Stimulated activated CD8-positive, alpha-beta memory T cell treated with anti-CD3 and anti-CD28 coated beads, Interleukin-7, amount 100 ng/mL, for 48 hours (primary cell): ENCODE measurements at regions not wholly inside any gene's neighbourhood (a gene's known extent, or its start where the extent isn't known, plus 50 kb on each side); places are given as distances from the start of the nearest gene placed in this dataset.
A peak's percentile ranks its signal among the peaks of the same experiment; 100 is the strongest.
"Not testable (repeated sequence)": the region's sequence is repeated elsewhere in the genome, so short reads cannot be mapped to it uniquely, and the experiment has no call there.

Experiments used
- DNase-seq, 2 donors: peaks; one replicate each; pipeline ENCODE4 v3.0.0-alpha.2; 2020; ENCODE audit warnings: low read depth in 1 of 2; ENCODE audit errors: extremely low read depth in 1 of 2

GRCh38 chr7:142637240-142637639, 112.0 kb upstream of the PRSS1 start:
- no peak for DNase-seq

- DNase-seq, result no peak
Observed at GRCh38 chr7:142636751-142637150, 112.5 kb upstream of the PRSS1 start.

- not testable (repeated sequence) for DNase-seq
Observed at GRCh38 chr7:142636107-142636506, 113.2 kb upstream of the PRSS1 start.

- DNase-seq, result peak in 1 of 2 donors; percentile 14
Observed at GRCh38 chr7:142632271-142633134, 116.8 kb upstream of the PRSS1 start.

GRCh38 chr7:142629588-142630260, 119.5 kb upstream of the PRSS1 start:
- DNase-seq, result no peak

GRCh38 chr7:142628945-142629344, 120.3 kb upstream of the PRSS1 start:
- no peak for DNase-seq

- DNase-seq, result not testable (repeated sequence)
Observed at GRCh38 chr7:142627223-142627622, 122.0 kb upstream of the PRSS1 start.

- DNase-seq, result peak; percentile 24 to 41
Observed at GRCh38 chr7:142626420-142627035, 122.7 kb upstream of the PRSS1 start.

GRCh38 chr7:142625216-142625615, 124.1 kb upstream of the PRSS1 start:
- not testable (repeated sequence) for DNase-seq

- DNase-seq, result no peak
Observed at GRCh38 chr7:142620402-142620801, 128.9 kb upstream of the PRSS1 start.

GRCh38 chr7:142618655-142619351, 130.5 kb upstream of the PRSS1 start:
- DNase-seq, result no peak

- no peak for DNase-seq
Observed at GRCh38 chr7:142616842-142617241, 132.4 kb upstream of the PRSS1 start.

- DNase-seq, result no peak
Observed at GRCh38 chr7:142616121-142616643, 133.1 kb upstream of the PRSS1 start.

- DNase-seq, result no peak
Observed at GRCh38 chr7:142615508-142615907, 133.8 kb upstream of the PRSS1 start.

- DNase-seq, result no peak
Observed at GRCh38 chr7:142614116-142614515, 135.2 kb upstream of the PRSS1 start.

GRCh38 chr7:142612237-142612881, 136.9 kb upstream of the PRSS1 start:
- DNase-seq, result no peak

GRCh38 chr7:142611566-142612236, 137.6 kb upstream of the PRSS1 start:
- DNase-seq, result no peak

- DNase-seq, result no peak
Observed at GRCh38 chr7:142608630-142609428, 140.4 kb upstream of the PRSS1 start.

- DNase-seq, result no peak
Observed at GRCh38 chr7:142607351-142607750, 141.9 kb upstream of the PRSS1 start.
